Spleen (tissue), 7 donors: ENCODE measurements at regions not wholly inside any gene's neighbourhood (a gene's known extent, or its start where the extent isn't known, plus 50 kb on each side); places are given as distances from the start of the nearest gene placed in this dataset.

Source experiments
- CTCF ChIP-seq, 11 experiments: fragments of 200-600 bp in 7 of 11; fragments of 450-650 bp in 4 of 11; sonication (generic) in 4 of 11; IDR thresholded peaks in 8 of 11; conservative IDR thresholded peaks in 3 of 11; 1 replicate in 7 of 11; 2 replicates in 4 of 11; pipeline versions ENCODE4 v1.4.0 to v1.8.0; 2016 to 2021; ENCODE audit warnings: antibody characterized with exemption in 11 of 11, inconsistent platforms in 4 of 11, mild to moderate bottlenecking in 1 of 11
- POLR2A ChIP-seq, 3 donors: fragments of 450-650 bp; IDR thresholded peaks; one replicate each; pipeline ENCODE4 v1.5.1; 2017; ENCODE audit warnings: antibody characterized with exemption in 3 of 3, mild to moderate bottlenecking in 1 of 3
- donor health status: DM: no; HTN: no; CAD: no; lungs with moderate emphysema.
- donor health status: DM: no; HTN: no; CAD: no.
- donor health status: DM: no; HTN: no; CAD: no.

GRCh38 chr2:144877893-144878292, 358.0 kb upstream of the ZEB2 start:
- no peak for TF ChIP-seq POLR2A (IDR thresholded peaks at IDR 0.05)
- TF ChIP-seq CTCF (IDR thresholded peaks at IDR 0.05 in 8 of 11, conservative IDR thresholded peaks at IDR 0.05 in 3 of 11) = no peak
